Transverse colon (tissue), 4 donors: ENCODE measurements at regions not wholly inside any gene's neighbourhood (a gene's known extent, or its start where the extent isn't known, plus 50 kb on each side); places are given as distances from the start of the nearest gene placed in this dataset.

Source experiments
- DNase-seq: peaks from one replicate; pipeline ENCODE4 v3.0.0-alpha.2; 2019
- H3K27ac ChIP-seq, 4 donors: fragments of 200-600 bp; sonication (generic); 2 replicates each; pipeline ENCODE4 v1.5.1; 2016 to 2018; ENCODE audit warnings: inconsistent platforms in 4 of 4
- H3K27me3 ChIP-seq: fragments of 200-600 bp; sonication (generic); 2 replicates; pipeline ENCODE4 v1.5.1; 2017; ENCODE audit warnings: inconsistent platforms
- H3K36me3 ChIP-seq, 4 donors: fragments of 200-600 bp; sonication (generic); 2 replicates each; pipeline ENCODE4 v1.5.1; 2017 to 2019; ENCODE audit warnings: inconsistent platforms in 4 of 4
- H3K4me1 ChIP-seq, 4 donors: fragments of 200-600 bp; sonication (generic); 2 replicates each; pipeline ENCODE4 v1.5.1; 2017 to 2020; ENCODE audit warnings: inconsistent platforms in 4 of 4
- H3K4me3 ChIP-seq, 4 donors: fragments of 200-600 bp; sonication (generic); 1 replicate in 1 of 4; 2 replicates in 3 of 4; pipeline versions ENCODE4 v1.5.1 to v1.6.1; 2017 to 2019; ENCODE audit warnings: inconsistent platforms in 4 of 4
- H3K9me3 ChIP-seq, 2 donors: fragments of 200-600 bp; sonication (generic); 2 replicates each; pipeline ENCODE4 v1.5.1; 2017 to 2019; ENCODE audit warnings: inconsistent platforms in 2 of 2
- EP300 ChIP-seq: sonication (generic); formaldehyde crosslinking; IDR thresholded peaks from one replicate; pipeline ENCODE4 v1.6.1; 2017; ENCODE audit warnings: antibody characterized with exemption, low read depth
- POLR2A ChIP-seq: fragments of 450-650 bp; IDR thresholded peaks from one replicate; pipeline ENCODE4 v1.6.1; 2016; ENCODE audit warnings: antibody characterized with exemption, mild to moderate bottlenecking, moderate library complexity
- POLR2AphosphoS5 ChIP-seq, 3 donors: sonication (generic); formaldehyde crosslinking; IDR thresholded peaks; one replicate each; pipeline ENCODE4 v1.6.1; 2016; ENCODE audit warnings: antibody characterized with exemption in 3 of 3
- WGBS, 2 donors: methylation state at CpG; one replicate each; pipeline ENCODE4 v1.1.5; 2018; ENCODE audit warnings: low coverage in 1 of 2; 5-methylcytosine and 5-hydroxymethylcytosine counted together
- in situ Hi-C, 4 donors: fragments of 200-750 bp; cut with MboI; loops; one replicate each; pipeline versions ENCODE4 v1.15.0 to v1.15.1; 2017; ENCODE audit warnings: low sequenced_read_pairs in 3 of 4, low pct_ligation_motif_present in 1 of 4, low pct_unique_long_range_greater_than_20kb in 1 of 4
- intact Hi-C: fragments of 100-400 bp; cut with DNase I; formaldehyde crosslinking; loops from one replicate; pipeline ENCODE4 v1.15.1; 2023; ENCODE audit warnings: low total_unique reads
- TF ChIP-seq, protein P1 (sequence below), 5 experiments: fragments of 200-600 bp in 3 of 5; fragments of 450-650 bp in 2 of 5; sonication (generic) in 3 of 5; IDR thresholded peaks; 1 replicate in 2 of 5; 2 replicates in 3 of 5; pipeline ENCODE4 v1.5.1; 2016 to 2017; ENCODE audit warnings: antibody characterized with exemption in 5 of 5, inconsistent platforms in 3 of 5, mild to moderate bottlenecking in 2 of 5, moderate library complexity in 1 of 5

DNA sequence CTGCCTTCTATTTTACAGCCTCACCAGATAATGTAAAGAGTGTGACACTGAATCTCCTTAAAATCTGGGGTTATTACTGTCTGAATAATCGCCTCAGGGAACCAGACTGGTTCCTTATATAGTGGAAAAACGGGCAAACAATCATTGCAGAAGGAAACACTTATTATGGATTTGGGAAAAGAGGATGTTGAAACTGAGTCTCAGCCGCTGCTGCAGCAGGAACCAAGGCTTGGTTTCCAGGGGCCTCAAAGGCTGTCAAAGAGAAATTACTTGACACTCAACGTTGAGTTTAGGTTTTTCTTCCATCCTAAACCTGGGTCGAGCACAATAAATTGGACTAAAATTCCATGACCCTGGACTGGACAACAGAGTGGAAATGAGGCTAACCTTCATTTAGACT is 103.8 kb upstream of the AHR start:
- no peaks in the 10 kb centered on the region for H3K36me3 ChIP-seq
- no peaks in the 10 kb centered on the region for H3K4me1 ChIP-seq
- no peak overlapping the region for H3K27ac ChIP-seq
- no peaks in the 10 kb centered on the region for H3K27me3 ChIP-seq
- H3K4me3 ChIP-seq = no peak overlapping the region
- intact Hi-C loops (no loop called here), in situ Hi-C loops (no loop called here)
- no peak for DNase-seq
- H3K9me3 ChIP-seq = no peaks in the 10 kb centered on the region
- TF ChIP-seq POLR2AphosphoS5 (IDR thresholded peaks at IDR 0.05) (no peak), POLR2A (no peak), EP300 (no peak)
- TF ChIP-seq, protein P1, sequence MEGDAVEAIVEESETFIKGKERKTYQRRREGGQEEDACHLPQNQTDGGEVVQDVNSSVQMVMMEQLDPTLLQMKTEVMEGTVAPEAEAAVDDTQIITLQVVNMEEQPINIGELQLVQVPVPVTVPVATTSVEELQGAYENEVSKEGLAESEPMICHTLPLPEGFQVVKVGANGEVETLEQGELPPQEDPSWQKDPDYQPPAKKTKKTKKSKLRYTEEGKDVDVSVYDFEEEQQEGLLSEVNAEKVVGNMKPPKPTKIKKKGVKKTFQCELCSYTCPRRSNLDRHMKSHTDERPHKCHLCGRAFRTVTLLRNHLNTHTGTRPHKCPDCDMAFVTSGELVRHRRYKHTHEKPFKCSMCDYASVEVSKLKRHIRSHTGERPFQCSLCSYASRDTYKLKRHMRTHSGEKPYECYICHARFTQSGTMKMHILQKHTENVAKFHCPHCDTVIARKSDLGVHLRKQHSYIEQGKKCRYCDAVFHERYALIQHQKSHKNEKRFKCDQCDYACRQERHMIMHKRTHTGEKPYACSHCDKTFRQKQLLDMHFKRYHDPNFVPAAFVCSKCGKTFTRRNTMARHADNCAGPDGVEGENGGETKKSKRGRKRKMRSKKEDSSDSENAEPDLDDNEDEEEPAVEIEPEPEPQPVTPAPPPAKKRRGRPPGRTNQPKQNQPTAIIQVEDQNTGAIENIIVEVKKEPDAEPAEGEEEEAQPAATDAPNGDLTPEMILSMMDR (IDR thresholded peaks at IDR 0.05) = no peak
- 67 to 69% methylated on average over 4 to 5 of the region's 5 CpGs for WGBS, 2 donors

DNA sequence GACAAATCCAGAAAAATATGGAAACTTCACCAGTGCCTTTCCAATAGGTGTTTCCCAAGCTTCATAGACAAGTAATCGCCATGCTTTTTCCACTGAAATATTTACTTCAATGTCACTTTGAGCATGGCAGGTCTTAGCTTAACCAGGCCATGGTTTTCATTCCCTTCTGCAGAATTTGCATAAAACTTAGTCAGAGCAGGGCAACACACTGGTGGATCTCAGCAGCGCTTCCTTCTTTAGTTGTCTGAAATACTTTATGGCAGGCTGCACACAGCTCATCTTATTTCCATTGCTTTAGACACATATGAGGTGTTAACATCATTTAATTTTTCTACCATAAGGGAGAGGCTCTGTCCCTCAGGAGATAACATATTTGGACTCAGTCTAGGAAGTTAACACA is 102.9 kb upstream of the AHR start:
- intact Hi-C loops (no loop called here), in situ Hi-C loops (no loop called here)
- 75 to 93% methylated on average over 2 of the region's 2 CpGs for WGBS, 2 donors
- Histone ChIP-seq H3K27me3 (no peaks in the 10 kb centered on the region), H3K36me3 (no peaks in the 10 kb centered on the region), H3K4me3 (no peak overlapping the region), H3K4me1 (no peaks in the 10 kb centered on the region), H3K9me3 (no peaks in the 10 kb centered on the region), H3K27ac (no peak overlapping the region)
- no peak for DNase-seq
- TF ChIP-seq POLR2A = no peak

DNA sequence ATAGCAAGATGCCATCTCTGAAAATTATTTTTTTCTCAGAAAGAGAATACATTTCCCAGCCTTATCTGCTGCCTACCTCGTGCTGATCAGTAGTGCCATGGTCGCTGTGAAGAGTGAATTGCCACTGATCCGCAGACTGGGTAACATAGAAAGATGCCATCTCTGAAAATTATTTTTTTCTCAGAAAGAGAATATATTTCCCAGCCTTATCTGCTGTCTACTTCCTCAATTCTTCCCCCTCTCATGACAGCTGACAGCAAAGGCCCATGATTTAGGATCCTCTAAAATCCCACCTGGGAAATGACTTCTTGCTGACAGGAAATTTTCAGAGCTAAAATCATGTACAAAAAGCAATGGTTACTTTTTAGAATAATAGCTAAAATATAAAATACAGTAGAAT is 92.5 kb upstream of the AHR start:
- Histone ChIP-seq H3K9me3 (no peaks in the 10 kb centered on the region), H3K4me1 (no peaks in the 10 kb centered on the region), H3K36me3 (no peaks in the 10 kb centered on the region), H3K4me3 (no peak overlapping the region), H3K27ac (no peak overlapping the region), H3K27me3 (no peaks in the 10 kb centered on the region)
- 92% methylated on average over 3 of the region's 3 CpGs; no CpG with 5 or more reads in 1 of the 2 donors for WGBS, 2 donors
- in situ Hi-C loops (no loop called here), intact Hi-C loops (no loop called here)
- TF ChIP-seq EP300 = no peak
- TF ChIP-seq, protein P1 (IDR thresholded peaks at IDR 0.05) = no peak
- TF ChIP-seq POLR2AphosphoS5 (IDR thresholded peaks at IDR 0.05) = no peak
- TF ChIP-seq POLR2A = no peak
- no peak for DNase-seq

DNA sequence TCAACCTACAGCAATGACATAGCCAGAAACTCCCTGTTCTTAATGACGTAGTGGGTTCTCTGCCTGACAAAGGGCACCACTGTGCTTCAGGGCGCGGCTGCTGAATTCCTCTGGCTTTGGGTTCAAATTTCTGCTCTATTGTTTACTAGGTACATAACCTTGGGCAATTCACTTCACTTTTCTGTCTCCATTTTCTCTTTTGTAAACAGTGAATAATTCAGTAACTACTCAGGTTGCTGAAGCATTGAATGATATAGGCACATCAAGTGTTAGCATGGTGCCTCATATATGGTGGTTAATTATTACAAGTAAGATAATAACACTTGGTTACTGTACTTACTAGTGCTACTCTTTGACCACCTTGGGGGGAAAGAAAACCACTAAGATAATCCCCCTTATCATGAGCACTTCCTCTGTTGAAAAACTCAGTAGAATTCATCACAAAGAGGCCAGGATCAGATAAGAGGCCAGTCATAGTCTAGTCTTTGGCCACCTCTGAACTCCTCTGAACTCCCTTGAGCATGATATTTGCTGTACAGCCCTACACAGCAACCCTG is 92.0 kb upstream of the AHR start:
- Histone ChIP-seq H3K4me1 (no peaks in the 10 kb centered on the region), H3K4me3 (no peak overlapping the region), H3K27me3 (no peaks in the 10 kb centered on the region), H3K9me3 (no peaks in the 10 kb centered on the region), H3K27ac (peak overlapping the region in 1 of 4 donors; percentile 4), H3K36me3 (no peaks in the 10 kb centered on the region)
- intact Hi-C loops (no loop called here), in situ Hi-C loops (no loop called here)
- WGBS, 2 donors = 75% methylated on average over 3 of the region's 3 CpGs
- TF ChIP-seq, protein P1 (IDR thresholded peaks at IDR 0.05) = no peak
- TF ChIP-seq EP300 (no peak), POLR2A (no peak), POLR2AphosphoS5 (IDR thresholded peaks at IDR 0.05) (no peak)
- peak; percentile 11 for DNase-seq

DNA sequence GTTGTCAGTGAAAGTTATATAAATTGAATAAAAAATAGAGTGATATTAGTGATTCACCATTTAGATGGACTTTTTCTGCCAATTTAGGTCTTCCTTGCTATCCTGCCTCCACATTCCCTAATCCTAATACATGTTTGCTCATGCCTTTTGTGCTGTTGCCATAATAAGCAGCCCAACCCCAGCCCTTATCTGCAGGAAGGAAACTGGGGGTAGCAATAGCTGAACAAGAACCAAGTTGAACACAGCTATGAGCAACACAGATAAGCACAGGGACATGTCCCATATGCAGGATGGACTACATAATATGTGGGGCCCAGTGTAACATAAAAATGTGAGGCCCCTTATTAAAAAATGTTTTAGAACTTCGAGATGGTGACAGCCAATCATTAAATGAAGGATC is 91.2 kb upstream of the AHR start:
- WGBS, 2 donors = 77% methylated on average over 1 of the region's 1 CpG; no CpG with 5 or more reads in 1 of the 2 donors
- H3K4me1 ChIP-seq = peaks cover 0 to 3% (median 0%) of the 10 kb centered on the region in 4 donors
- in situ Hi-C loops (no loop called here), intact Hi-C loops (no loop called here)
- H3K27ac ChIP-seq = no peak overlapping the region
- no peaks in the 10 kb centered on the region for H3K27me3 ChIP-seq
- TF ChIP-seq EP300 = no peak
- TF ChIP-seq, protein P1 (IDR thresholded peaks at IDR 0.05) = no peak
- H3K4me3 ChIP-seq = no peak overlapping the region
- H3K9me3 ChIP-seq = no peaks in the 10 kb centered on the region
- no peak for DNase-seq
- no peaks in the 10 kb centered on the region for H3K36me3 ChIP-seq
